GM12878 (cell line): ENCODE measurements at regions not wholly inside any gene's neighbourhood (a gene's known extent, or its start where the extent isn't known, plus 50 kb on each side); places are given as distances from the start of the nearest gene placed in this dataset.

Source experiments
- ATAC-seq: fragments of 200-7000 bp; cut with Tn5 transposase; 3 replicates; pipeline ENCODE4 v1.9.1; 2020; ENCODE audit warnings: mild to moderate bottlenecking, moderate library complexity
- BruUV-seq: library from RNA; stranded (reverse); fragments of 400-500 nt; replicated peaks from 2 replicates; lab custom pipeline; 2021; lab: Mats Ljungman, UMichigan
- CTCF ChIA-PET: fragments of 300-600 bp; sonication (Branson Sonifier 250); formaldehyde crosslinking; extraction: SDS; loops from one replicate; lab custom pipeline; 2021; ENCODE audit warnings: inconsistent platforms; lab: Yijun Ruan, JAX
- POLR2A ChIA-PET: fragments of 350-600 bp; formaldehyde crosslinking; extraction: SDS; loops from one replicate; lab custom pipeline; 2021; ENCODE audit warnings: inconsistent platforms; lab: Charles Lee
- RAD21 ChIA-PET: fragments of 300-600 bp; sonication (Branson Sonifier 250); formaldehyde crosslinking; loops from one replicate; lab custom pipeline; 2023; ENCODE audit warnings: antibody characterized with exemption; ENCODE audit not compliant: unreplicated experiment; lab: Charles Lee
- SMC1A ChIA-PET: fragments of 300-600 bp; sonication (Branson Sonifier 250); formaldehyde crosslinking; loops from one replicate; lab custom pipeline; 2023; ENCODE audit not compliant: unreplicated experiment, uncharacterized antibody; lab: Charles Lee
- DNase-seq: peaks from one replicate; pipeline ENCODE4 v3.0.0-alpha.2; 2011; ENCODE audit warnings: low read depth, low spot score
- FAIRE-seq: peaks from 3 replicates; lab custom pipeline; 2011; peaks lifted over from hg19 to GRCh38; lab: Jason Lieb, UNC
- H2AFZ ChIP-seq: 2 replicates; pipeline ENCODE4 v1.6.0; 2011; ENCODE audit warnings: low read depth, low read length, control low read depth; ENCODE audit not compliant: control insufficient read depth
- H3K27ac ChIP-seq: 2 replicates; pipeline ENCODE4 v1.5.1; 2011; ENCODE audit warnings: control low read depth; ENCODE audit not compliant: control insufficient read depth, insufficient read depth
- H3K27me3 ChIP-seq, 2 experiments: replicated peaks in 1 of 2; 2 replicates each; pipeline versions ENCODE4 v1.6.0 to v1.6.1; 2011; ENCODE audit warnings: low read length in 1 of 2; ENCODE audit not compliant: control insufficient read depth in 2 of 2, insufficient read depth in 2 of 2
- H3K36me3 ChIP-seq, 2 experiments: 2 replicates each; pipeline ENCODE4 v1.5.1; 2011; ENCODE audit warnings: low read length in 1 of 2; ENCODE audit not compliant: control insufficient read depth in 2 of 2, insufficient read depth in 2 of 2
- H3K4me1 ChIP-seq: 2 replicates; pipeline ENCODE4 v1.6.1; 2011; ENCODE audit warnings: mild to moderate bottlenecking, low read length, moderate library complexity, mixed read lengths; ENCODE audit not compliant: control insufficient read depth, insufficient read depth
- H3K4me2 ChIP-seq: 2 replicates; pipeline ENCODE4 v1.6.0; 2011; ENCODE audit warnings: control low read depth; ENCODE audit not compliant: control insufficient read depth, insufficient read depth
- H3K4me3 ChIP-seq: fragments of 200-600 bp; sonication (generic); 2 replicates; pipeline ENCODE4 v1.5.1; 2016
- H3K79me2 ChIP-seq: 2 replicates; pipeline ENCODE4 v1.6.0; 2011; ENCODE audit warnings: low read length; ENCODE audit not compliant: control insufficient read depth, insufficient read depth
- H3K9ac ChIP-seq: 2 replicates; pipeline ENCODE4 v1.8.0; 2011; ENCODE audit warnings: low read length, control low read depth, mixed read lengths; ENCODE audit not compliant: control insufficient read depth, insufficient read depth
- H3K9me3 ChIP-seq: replicated peaks from 3 replicates; pipeline ENCODE4 v1.5.1; 2011; ENCODE audit warnings: mild to moderate bottlenecking, low read length; ENCODE audit not compliant: control insufficient read depth, insufficient read depth
- H4K20me1 ChIP-seq: 2 replicates; pipeline ENCODE4 v1.6.0; 2011; ENCODE audit not compliant: control insufficient read depth, insufficient read depth
- ATF2 ChIP-seq: IDR thresholded peaks from 2 replicates; pipeline ENCODE4 v1.6.1; 2012; ENCODE audit warnings: low read length, inconsistent platforms
- ESRRA ChIP-seq: IDR thresholded peaks from 2 replicates; pipeline ENCODE4 v1.6.1; 2012; ENCODE audit warnings: mild to moderate bottlenecking, low read length, improper control_type of control experiment
- MEF2A ChIP-seq: IDR thresholded peaks from 2 replicates; pipeline ENCODE4 v1.6.1; 2011; ENCODE audit warnings: low read depth, mild to moderate bottlenecking, low read length, moderate library complexity; ENCODE audit not compliant: insufficient read depth
- MTA3 ChIP-seq: IDR thresholded peaks from 2 replicates; pipeline ENCODE4 v1.6.1; 2012; ENCODE audit warnings: low read length, inconsistent platforms, borderline replicate concordance
- PKNOX1 ChIP-seq: fragments of 450-650 bp; IDR thresholded peaks from 2 replicates; pipeline ENCODE4 v1.6.1; 2016; ENCODE audit warnings: mild to moderate bottlenecking
- POLR2A ChIP-seq: IDR thresholded peaks from 2 replicates; pipeline ENCODE4 v1.6.1; 2011; ENCODE audit warnings: low read depth, mild to moderate bottlenecking, low read length
- STAT3 ChIP-seq: IDR thresholded peaks from 2 replicates; pipeline ENCODE4 v1.6.1; 2011; ENCODE audit warnings: low read depth, low read length, improper control_type of control experiment
- ZBED1 ChIP-seq: IDR thresholded peaks from 2 replicates; pipeline ENCODE4 v1.6.1; 2016; ENCODE audit warnings: borderline replicate concordance
- ZNF274 ChIP-seq: IDR thresholded peaks from one replicate; pipeline ENCODE4 v1.8.0; 2011; ENCODE audit not compliant: insufficient read length, insufficient read depth
- WGBS: methylation state at CpG from one replicate; pipeline ENCODE4 v1.1.6; 2016; ENCODE audit warnings: low lambda C conversion rate; ENCODE audit not compliant: insufficient replicate concordance, insufficient coverage; ENCODE audit errors: missing lambda C conversion rate; 5-methylcytosine and 5-hydroxymethylcytosine counted together
- in situ Hi-C: fragments of 300-500 bp; cut with MboI; formaldehyde crosslinking; loops from 9 replicates; pipeline ENCODE4 v1.14.3; 2018; ENCODE audit warnings: mixed read lengths
- intact Hi-C: fragments of 100-400 bp; cut with micrococcal nuclease; formaldehyde crosslinking; loops from one replicate; pipeline ENCODE4 v1.14.2; 2022; ENCODE audit not compliant: unreplicated experiment

GRCh38 chr1:81560629-81561028 lies 240.1 kb upstream of the ADGRL2 start:
- BruUV-seq: no TSS peak
- H3K9ac ChIP-seq: no peak overlapping the region
- H3K27ac ChIP-seq: no peak overlapping the region
- H3K79me2 ChIP-seq: no peaks in the 10 kb centered on the region
- H3K27me3 ChIP-seq: no peaks in the 10 kb centered on the region
- H4K20me1 ChIP-seq: no peaks in the 10 kb centered on the region
- CTCF ChIA-PET: interaction anchor here (0.6 to 1.3 kb wide), 3 partner anchors 9 to 633 kb away, joined by 4 read pairs; no protein-coding TSS in a partner anchor
- H3K4me1 ChIP-seq: no peaks in the 10 kb centered on the region
- RAD21 ChIA-PET: no interaction called here
- no peak overlapping the region for H3K4me3 ChIP-seq
- no peaks in the 10 kb centered on the region for H3K9me3 ChIP-seq
- no peak overlapping the region for H3K4me2 ChIP-seq
- in situ Hi-C loops: no loop called here
- TF ChIP-seq ZNF274 (no peak), ZBED1 (no peak), MEF2A (no peak), POLR2A (no peak), ATF2 (no peak), ESRRA (no peak), STAT3 (no peak), MTA3 (no peak), PKNOX1 (no peak)
- TF ChIP-seq, all 136 proteins: peak for 0
- ChIA-PET POLR2A (no interaction called here), SMC1A (interaction anchor here (1.5 to 7.1 kb wide), 4 partner anchors 11 to 200 kb away, joined by 4 to 28 read pairs (median 8); no protein-coding TSS in a partner anchor)
- intact Hi-C loops: no loop called here
- no peak for FAIRE-seq
- no peak for ATAC-seq
- Histone ChIP-seq H2AFZ (no peak overlapping the region), H3K36me3 (no peaks in the 10 kb centered on the region)
- DNase-seq: no peak
- 74% methylated on average over 5 of the region's 7 CpGs for WGBS
